Activated naive CD8-positive, alpha-beta T cell treated with anti-CD3 and anti-CD28 coated beads, Interleukin-2, amount 50 U/mL, for 24 hours (primary cell): ENCODE measurements at regions not wholly inside any gene's neighbourhood (a gene's known extent, or its start where the extent isn't known, plus 50 kb on each side); places are given as distances from the start of the nearest gene placed in this dataset.
"Not testable (repeated sequence)": the region's sequence is repeated elsewhere in the genome, so short reads cannot be mapped to it uniquely, and the experiment has no call there.

Experiments
- ATAC-seq: fragments of 150-1000 bp; cut with Tn5 transposase; one replicate; pipeline ENCODE4 v1.10.0; 2021
- DNase-seq: peaks from one replicate; pipeline ENCODE4 v3.0.0; 2021
- H3K27ac Mint-ChIP-seq: one replicate; pipeline ENCODE4 v1.8.0; 2021; ENCODE audit warnings: mild to moderate bottlenecking, mixed read lengths
- H3K27me3 Mint-ChIP-seq: one replicate; pipeline ENCODE4 v1.8.0; 2021; ENCODE audit warnings: mixed read lengths
- H3K36me3 Mint-ChIP-seq: one replicate; pipeline ENCODE4 v1.8.0; 2021; ENCODE audit warnings: low read depth, mixed read lengths
- H3K4me1 Mint-ChIP-seq: one replicate; pipeline ENCODE4 v1.8.0; 2021; ENCODE audit warnings: mixed read lengths
- H3K4me3 Mint-ChIP-seq: one replicate; pipeline ENCODE4 v1.8.0; 2021; ENCODE audit warnings: mild to moderate bottlenecking, moderate library complexity, mixed read lengths
- H3K9me3 Mint-ChIP-seq: one replicate; pipeline ENCODE4 v1.8.0; 2021; ENCODE audit warnings: mixed read lengths

DNA sequence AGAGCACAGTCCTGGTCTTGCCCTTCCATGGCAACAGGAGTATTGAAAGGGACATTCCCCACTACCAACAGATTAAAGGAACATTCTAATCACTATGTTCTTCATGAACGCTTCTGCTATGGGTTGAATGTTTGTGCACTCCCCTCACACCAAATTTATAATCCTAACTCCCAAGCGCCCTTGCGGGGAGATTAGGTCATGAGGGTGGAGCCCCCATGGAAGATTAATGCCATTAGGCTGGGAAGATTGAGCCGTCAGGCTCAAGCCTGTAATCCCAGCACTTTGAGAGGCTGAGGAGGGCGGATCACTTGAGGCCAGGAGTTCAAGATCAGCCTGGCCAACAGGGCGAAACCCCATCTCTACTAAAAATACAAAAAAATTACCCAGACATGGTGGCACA lies 538.8 kb upstream of the CADM1 start:
- DNase-seq, ATAC-seq, H3K27ac Mint-ChIP-seq, H3K4me1 Mint-ChIP-seq, H3K36me3 Mint-ChIP-seq, H3K4me3 Mint-ChIP-seq, H3K27me3 Mint-ChIP-seq, H3K9me3 Mint-ChIP-seq: not testable (repeated sequence)

- H3K27me3 Mint-ChIP-seq = no peaks in the 10 kb centered on the region
- no peaks in the 10 kb centered on the region for H3K9me3 Mint-ChIP-seq
- ATAC-seq (no peak), DNase-seq (no peak)
- no peak overlapping the region for H3K4me3 Mint-ChIP-seq
- H3K36me3 Mint-ChIP-seq = no peaks in the 10 kb centered on the region
- no peaks in the 10 kb centered on the region for H3K4me1 Mint-ChIP-seq
- no peak overlapping the region for H3K27ac Mint-ChIP-seq
Measured at GRCh38 chr11:116042146-116042545, 537.9 kb upstream of the CADM1 start.

- no peaks in the 10 kb centered on the region for H3K36me3 Mint-ChIP-seq
- H3K4me1 Mint-ChIP-seq = no peaks in the 10 kb centered on the region
- DNase-seq (no peak), ATAC-seq (no peak)
- H3K27me3 Mint-ChIP-seq = peaks cover 2% of the 10 kb centered on the region
- H3K27ac Mint-ChIP-seq = no peak overlapping the region
- no peak overlapping the region for H3K4me3 Mint-ChIP-seq
- peaks cover under 1% of the 10 kb centered on the region for H3K9me3 Mint-ChIP-seq
Measured at GRCh38 chr11:116037861-116038260, 533.6 kb upstream of the CADM1 start.

DNA sequence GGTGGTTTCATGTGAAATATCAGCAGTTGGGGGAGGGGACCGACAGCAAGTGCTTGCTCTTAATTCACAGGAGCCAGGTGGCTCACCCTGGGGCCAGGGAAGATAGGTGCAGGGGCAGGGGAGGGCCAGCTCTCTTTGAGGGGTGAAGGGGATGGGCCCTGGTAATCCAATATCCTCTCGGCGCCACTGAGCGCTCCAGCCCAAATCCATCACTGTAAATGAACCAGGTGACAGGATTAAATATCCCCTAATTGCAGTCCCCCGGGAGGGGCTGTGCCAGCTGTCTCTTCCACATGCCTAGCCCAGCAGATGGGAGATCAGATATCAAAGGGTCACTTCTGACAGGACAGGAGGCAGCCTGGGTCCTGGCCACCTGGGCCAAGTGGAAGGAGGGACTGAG lies 531.8 kb upstream of the CADM1 start:
- H3K36me3 Mint-ChIP-seq = no peaks in the 10 kb centered on the region
- no peak for DNase-seq
- no peak for ATAC-seq
- H3K4me1 Mint-ChIP-seq = no peaks in the 10 kb centered on the region
- H3K27me3 Mint-ChIP-seq = peaks cover 2% of the 10 kb centered on the region
- no peak overlapping the region for H3K4me3 Mint-ChIP-seq
- H3K27ac Mint-ChIP-seq = no peak overlapping the region
- H3K9me3 Mint-ChIP-seq = peaks cover 4% of the 10 kb centered on the region

DNA sequence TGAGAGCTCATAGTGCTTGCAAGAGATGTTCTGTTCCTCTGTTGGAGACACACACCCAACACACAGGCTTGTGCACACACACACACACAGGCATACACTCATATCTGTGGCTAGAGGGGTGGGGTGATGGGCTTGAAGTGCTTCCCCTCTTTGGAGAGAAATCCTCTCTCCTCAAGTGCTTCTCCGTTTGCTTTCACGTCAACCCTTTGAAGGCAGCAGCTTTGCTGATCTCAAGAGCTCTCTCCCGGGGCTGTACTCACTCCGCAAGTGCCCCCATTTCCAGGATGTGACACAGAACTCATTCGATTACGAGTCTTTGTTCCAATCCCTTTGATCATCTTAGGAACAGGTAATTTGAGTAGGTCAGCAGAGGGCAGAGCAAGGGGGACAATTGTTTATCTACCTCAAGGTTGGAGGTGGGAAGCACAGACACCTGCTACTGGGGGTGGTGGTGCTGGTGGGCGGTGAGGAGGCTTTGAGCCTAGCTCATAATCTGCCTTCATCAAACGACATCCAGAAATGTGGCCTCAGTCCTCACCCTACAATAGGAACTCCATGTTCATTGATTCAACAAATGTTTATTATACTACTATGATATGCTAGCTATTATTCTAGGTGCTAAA lies 529.8 kb upstream of the CADM1 start:
- Mint-ChIP-seq H3K9me3 (peaks cover 15% of the 10 kb centered on the region), H3K27me3 (peaks cover 2% of the 10 kb centered on the region), H3K27ac (no peak overlapping the region), H3K36me3 (no peaks in the 10 kb centered on the region), H3K4me1 (no peaks in the 10 kb centered on the region), H3K4me3 (no peak overlapping the region)
- no peak for ATAC-seq
- no peak for DNase-seq

- no peak overlapping the region for H3K27ac Mint-ChIP-seq
- no peak for DNase-seq
- no peaks in the 10 kb centered on the region for H3K4me1 Mint-ChIP-seq
- no peak for ATAC-seq
- peaks cover 2% of the 10 kb centered on the region for H3K27me3 Mint-ChIP-seq
- no peaks in the 10 kb centered on the region for H3K36me3 Mint-ChIP-seq
- no peak overlapping the region for H3K4me3 Mint-ChIP-seq
- peaks cover 23% of the 10 kb centered on the region for H3K9me3 Mint-ChIP-seq
Measured at GRCh38 chr11:116030697-116031331, 526.6 kb upstream of the CADM1 start.

DNA sequence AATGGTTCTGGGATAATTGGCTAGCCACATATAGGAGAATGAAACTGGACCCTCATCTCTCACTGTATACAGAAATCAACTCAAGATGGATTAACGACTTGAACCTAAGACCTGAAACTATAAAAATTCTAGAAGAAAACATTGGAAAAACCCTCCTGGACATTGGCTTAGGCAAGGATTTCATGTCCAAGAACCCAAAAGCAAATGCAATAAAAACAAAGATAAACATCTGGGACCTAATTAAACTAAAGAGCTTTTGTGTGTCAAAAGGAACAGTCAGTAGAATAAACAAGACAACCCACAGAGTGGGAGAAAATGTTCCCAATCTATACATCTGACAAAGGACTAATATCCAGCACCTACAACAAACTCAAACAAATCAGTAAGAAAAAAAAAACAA lies 524.3 kb upstream of the CADM1 start:
- not testable (repeated sequence) for DNase-seq, H3K27ac Mint-ChIP-seq, H3K27me3 Mint-ChIP-seq, H3K36me3 Mint-ChIP-seq, H3K4me3 Mint-ChIP-seq, H3K4me1 Mint-ChIP-seq, ATAC-seq
- H3K9me3 Mint-ChIP-seq = peaks cover 23% of the 10 kb centered on the region

- Mint-ChIP-seq H3K4me3 (no peak overlapping the region), H3K9me3 (no peaks in the 10 kb centered on the region), H3K27me3 (peaks cover 5% of the 10 kb centered on the region), H3K4me1 (no peaks in the 10 kb centered on the region), H3K36me3 (no peaks in the 10 kb centered on the region), H3K27ac (no peak overlapping the region)
- ATAC-seq (no peak), DNase-seq (no peak)
Measured at GRCh38 chr11:115999437-115999836, 495.2 kb upstream of the CADM1 start.

DNA sequence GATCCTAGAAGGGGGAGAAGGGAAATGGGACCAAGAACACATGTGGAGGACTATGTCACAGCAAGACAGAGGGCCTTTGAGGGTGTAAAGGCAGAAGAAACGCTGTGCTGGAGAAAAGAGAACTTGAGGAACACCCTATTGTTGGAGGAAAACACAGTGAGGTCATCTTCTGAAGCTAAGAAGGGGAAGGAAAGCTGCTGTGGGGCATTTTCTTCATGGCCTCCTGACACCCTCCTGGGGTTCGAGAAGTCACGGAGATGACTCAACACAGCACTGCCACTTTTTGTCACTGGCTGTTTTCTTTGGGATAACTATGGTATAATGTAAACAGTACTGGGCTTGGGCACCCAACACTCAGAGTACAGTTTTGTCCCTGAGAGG lies 492.6 kb upstream of the CADM1 start:
- no peak overlapping the region for H3K27ac Mint-ChIP-seq
- no peaks in the 10 kb centered on the region for H3K36me3 Mint-ChIP-seq
- no peak overlapping the region for H3K4me3 Mint-ChIP-seq
- H3K27me3 Mint-ChIP-seq = peaks cover 5% of the 10 kb centered on the region
- no peaks in the 10 kb centered on the region for H3K4me1 Mint-ChIP-seq
- ATAC-seq (no peak), DNase-seq (no peak)
- no peaks in the 10 kb centered on the region for H3K9me3 Mint-ChIP-seq

GRCh38 chr11:115996125-115996807 lies 492.1 kb upstream of the CADM1 start:
- Mint-ChIP-seq H3K27ac (no peak overlapping the region), H3K27me3 (peaks cover 5% of the 10 kb centered on the region), H3K4me3 (no peak overlapping the region), H3K36me3 (no peaks in the 10 kb centered on the region), H3K4me1 (no peaks in the 10 kb centered on the region), H3K9me3 (no peaks in the 10 kb centered on the region)
- ATAC-seq (no peak), DNase-seq (no peak)

GRCh38 chr11:115993590-115993989 lies 489.4 kb upstream of the CADM1 start:
- Mint-ChIP-seq H3K27ac (no peak overlapping the region), H3K27me3 (peaks cover 2% of the 10 kb centered on the region), H3K9me3 (no peaks in the 10 kb centered on the region), H3K4me3 (no peak overlapping the region), H3K4me1 (no peaks in the 10 kb centered on the region), H3K36me3 (no peaks in the 10 kb centered on the region)
- no peak for DNase-seq
- ATAC-seq = no peak

- Mint-ChIP-seq H3K9me3 (no peaks in the 10 kb centered on the region), H3K4me3 (no peak overlapping the region), H3K4me1 (no peaks in the 10 kb centered on the region), H3K36me3 (no peaks in the 10 kb centered on the region), H3K27me3 (peaks cover 2% of the 10 kb centered on the region), H3K27ac (no peak overlapping the region)
- ATAC-seq (no peak), DNase-seq (no peak)
Measured at GRCh38 chr11:115990004-115990447, 485.8 kb upstream of the CADM1 start.

DNA sequence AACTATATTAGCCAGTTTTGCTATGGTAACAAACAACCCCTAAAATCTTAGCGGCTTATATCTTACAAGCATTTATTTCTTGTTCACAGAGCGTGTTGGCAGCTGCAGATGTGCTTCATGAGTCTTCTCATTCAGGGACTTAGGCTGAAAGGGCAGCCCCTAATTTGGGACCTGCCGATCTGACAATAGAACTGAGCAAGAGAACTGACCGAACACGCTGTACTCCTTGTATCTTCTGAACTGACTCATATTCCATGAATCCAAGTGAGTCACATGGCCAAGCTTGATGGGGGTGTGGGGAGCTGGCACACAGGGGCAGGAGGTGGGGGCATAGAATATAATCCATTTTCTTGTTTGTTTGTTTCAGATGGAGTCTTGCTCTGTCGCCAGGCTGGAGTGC lies 481.7 kb upstream of the CADM1 start:
- Mint-ChIP-seq H3K27me3 (peaks cover 2% of the 10 kb centered on the region), H3K9me3 (no peaks in the 10 kb centered on the region), H3K36me3 (no peaks in the 10 kb centered on the region), H3K4me3 (no peak overlapping the region), H3K27ac (no peak overlapping the region), H3K4me1 (no peaks in the 10 kb centered on the region)
- DNase-seq (no peak), ATAC-seq (no peak)

GRCh38 chr11:115984228-115984627 lies 480.0 kb upstream of the CADM1 start:
- no peaks in the 10 kb centered on the region for H3K36me3 Mint-ChIP-seq
- H3K4me3 Mint-ChIP-seq = no peak overlapping the region
- H3K9me3 Mint-ChIP-seq = no peaks in the 10 kb centered on the region
- H3K4me1 Mint-ChIP-seq = no peaks in the 10 kb centered on the region
- ATAC-seq (no peak), DNase-seq (no peak)
- peaks cover 2% of the 10 kb centered on the region for H3K27me3 Mint-ChIP-seq
- no peak overlapping the region for H3K27ac Mint-ChIP-seq

DNA sequence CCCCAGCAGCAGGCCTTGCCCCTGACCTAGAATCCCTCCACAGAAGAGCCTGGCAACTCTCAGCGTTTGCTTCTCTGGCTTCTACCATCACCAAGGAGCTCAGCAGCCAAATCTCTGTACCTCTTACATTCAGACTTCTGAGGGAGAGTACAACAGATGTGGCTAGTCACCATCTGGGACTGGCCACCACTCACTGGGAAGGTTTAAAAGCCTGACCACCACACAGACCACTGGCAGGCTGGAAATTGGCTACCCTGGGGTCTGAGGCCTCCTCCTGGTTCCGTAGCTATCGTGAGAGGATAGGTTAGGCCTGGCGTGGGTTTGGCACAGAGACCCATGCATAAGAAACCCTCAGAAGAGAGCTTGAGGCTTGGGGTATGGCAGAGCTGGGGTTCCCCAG lies 478.5 kb upstream of the CADM1 start:
- DNase-seq (no peak), ATAC-seq (no peak)
- H3K27me3 Mint-ChIP-seq = peaks cover 2% of the 10 kb centered on the region
- no peaks in the 10 kb centered on the region for H3K4me1 Mint-ChIP-seq
- no peak overlapping the region for H3K4me3 Mint-ChIP-seq
- no peaks in the 10 kb centered on the region for H3K9me3 Mint-ChIP-seq
- no peaks in the 10 kb centered on the region for H3K36me3 Mint-ChIP-seq
- no peak overlapping the region for H3K27ac Mint-ChIP-seq
